NCI-H226 (cell line): ENCODE measurements at regions not wholly inside any gene's neighbourhood (a gene's known extent, or its start where the extent isn't known, plus 50 kb on each side); places are given as distances from the start of the nearest gene placed in this dataset.
"Not testable (repeated sequence)": the region's sequence is repeated elsewhere in the genome, so short reads cannot be mapped to it uniquely, and the experiment has no call there.

Source experiments
- DNase-seq: peaks from one replicate; pipeline ENCODE4 v3.0.0-alpha.2; 2015

DNA sequence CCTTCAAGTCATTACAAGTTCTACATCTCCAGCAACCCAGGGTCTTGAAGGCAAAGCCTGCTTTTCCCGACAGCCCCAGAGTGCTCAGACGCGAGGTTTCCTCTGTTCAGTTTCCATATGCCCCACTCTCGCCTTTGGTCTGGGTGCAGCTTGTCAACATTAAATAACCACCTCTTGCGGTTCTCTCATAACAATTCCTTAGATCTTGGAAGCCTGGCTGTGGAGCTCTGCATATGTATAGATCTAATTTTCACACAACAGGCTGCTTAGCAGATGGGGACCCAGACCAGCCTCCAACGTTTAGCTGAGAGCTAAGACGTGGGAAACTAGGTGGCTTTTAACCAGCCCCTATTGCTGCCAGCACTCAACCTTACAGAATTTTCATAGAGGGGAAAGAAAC, 295.5 kb downstream of the RPLP1 start:
- no peak for DNase-seq

DNA sequence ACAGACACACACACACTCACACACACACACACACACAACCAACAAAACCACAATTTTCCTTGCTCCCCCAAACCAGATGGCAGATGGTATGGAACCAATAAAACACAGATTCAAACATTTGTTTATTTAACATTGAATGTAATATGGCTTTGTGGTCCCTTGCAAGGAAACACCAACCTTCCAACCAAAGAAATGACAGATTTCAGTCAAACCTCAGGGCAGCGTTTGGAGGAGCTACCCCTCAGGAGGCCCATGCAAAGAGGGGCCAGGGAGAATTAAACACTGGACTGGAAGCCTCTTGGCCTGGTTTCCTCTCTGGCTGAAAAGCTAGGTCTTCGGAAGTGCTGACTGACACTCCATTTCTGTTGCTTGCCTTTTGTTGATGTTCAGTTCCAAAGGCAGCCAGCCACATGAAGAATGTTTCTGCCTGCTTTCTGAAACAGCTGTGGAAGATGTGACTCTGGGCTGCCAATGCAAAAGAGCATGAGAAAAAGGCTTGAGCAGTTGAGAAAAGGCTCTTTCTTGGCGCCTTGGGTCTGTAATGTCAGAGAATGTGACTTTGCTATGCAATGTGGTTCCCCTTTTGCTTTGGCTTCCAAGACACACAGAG, 296.1 kb downstream of the RPLP1 start:
- DNase-seq: no peak

DNA sequence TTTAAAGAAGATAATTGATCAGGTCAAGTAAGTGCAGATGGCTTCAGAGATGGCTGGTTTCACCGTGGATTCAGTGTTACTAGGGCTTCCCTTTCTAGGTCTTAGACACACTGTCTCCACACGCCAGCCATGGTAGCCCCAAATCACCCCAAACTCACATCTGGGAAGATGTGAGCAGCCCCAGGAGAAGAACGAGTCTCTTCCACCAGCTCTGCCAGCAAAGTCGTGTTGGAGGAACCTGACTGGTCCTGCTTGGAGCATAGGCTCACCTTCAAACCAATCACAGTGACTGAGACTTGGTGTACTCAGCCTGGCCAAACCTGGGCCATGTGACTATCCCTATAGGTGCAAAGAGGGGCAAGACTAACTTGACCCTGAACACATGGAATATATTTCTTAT, 296.7 kb downstream of the RPLP1 start:
- DNase-seq: no peak

DNA sequence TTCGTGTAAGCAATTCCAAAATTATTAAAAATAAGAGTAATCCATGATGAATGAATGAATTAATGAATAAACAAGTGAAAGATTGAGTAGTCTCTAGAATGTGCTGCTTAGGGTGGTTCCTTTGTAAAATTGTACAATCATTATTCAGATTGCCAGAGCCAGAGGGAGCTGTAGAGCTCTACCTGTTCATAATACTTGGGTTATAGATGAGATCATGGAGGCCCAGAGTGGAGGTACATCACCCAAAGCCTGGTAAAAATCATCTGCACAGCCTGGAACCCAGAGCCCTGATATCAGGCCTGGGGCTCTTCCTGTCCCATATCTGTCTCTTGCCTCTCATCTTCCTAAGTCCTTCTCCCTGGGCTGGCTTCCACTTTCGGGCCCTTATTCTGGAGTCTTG, 297.2 kb downstream of the RPLP1 start:
- DNase-seq: no peak

DNA sequence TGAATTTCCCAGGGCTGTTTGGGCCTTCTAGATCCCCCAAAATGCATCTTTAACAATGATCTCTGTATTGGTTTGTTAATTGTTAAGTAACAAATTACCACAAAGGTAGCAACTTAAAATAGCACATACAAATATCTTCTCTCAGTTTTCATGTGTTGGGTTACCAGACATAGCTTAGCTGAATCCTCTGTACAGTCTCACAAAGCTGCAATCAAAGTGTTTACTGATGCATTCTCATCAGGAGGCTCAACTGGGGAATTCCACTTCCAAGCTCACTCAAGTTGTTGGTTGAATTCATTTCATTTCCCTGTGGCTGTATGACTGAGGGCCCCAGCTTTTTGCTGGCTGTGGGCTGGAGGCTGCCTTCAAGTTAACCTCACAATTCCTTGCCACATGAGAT, 297.6 kb downstream of the RPLP1 start:
- no peak for DNase-seq

DNA sequence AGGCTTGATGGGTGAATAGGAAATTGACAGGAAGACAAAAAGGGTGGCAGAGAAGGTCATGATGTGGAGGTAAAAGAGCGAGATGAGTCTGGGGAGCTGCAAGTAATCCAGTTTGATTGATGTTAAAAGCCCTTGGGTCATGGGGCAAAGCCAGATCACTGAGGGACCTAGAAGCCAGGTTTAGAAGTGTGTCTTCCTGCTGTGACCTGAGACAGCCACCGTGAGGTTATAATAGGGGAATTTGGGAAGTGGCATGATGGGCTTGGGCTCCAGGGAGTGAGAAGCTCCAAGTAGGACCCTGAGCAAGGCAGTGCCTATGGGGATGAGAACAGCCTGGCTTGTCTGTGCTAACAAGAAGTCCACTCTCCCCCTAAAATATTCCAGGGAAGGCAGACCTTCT, 298.5 kb downstream of the RPLP1 start:
- DNase-seq: no peak

DNA sequence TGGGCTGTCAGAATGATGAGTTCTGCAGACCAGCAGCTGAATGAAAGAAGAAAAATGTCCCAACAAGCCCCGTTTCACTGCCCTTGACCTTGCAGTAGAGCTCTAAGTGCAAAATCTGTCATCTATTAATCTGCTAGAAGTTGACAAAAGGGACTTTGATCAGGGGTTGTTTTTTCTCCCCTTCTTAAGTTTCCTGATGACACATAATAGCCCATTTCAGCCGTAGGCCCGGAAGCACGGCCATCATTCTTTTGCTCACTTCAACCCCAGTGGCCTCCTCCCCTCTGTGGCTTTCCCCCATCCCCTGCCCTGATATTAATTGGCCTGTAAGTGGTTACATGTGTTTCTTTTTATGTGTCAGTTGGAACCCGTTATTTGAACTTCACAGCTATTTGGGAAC, 298.9 kb downstream of the RPLP1 start:
- no peak for DNase-seq

DNA sequence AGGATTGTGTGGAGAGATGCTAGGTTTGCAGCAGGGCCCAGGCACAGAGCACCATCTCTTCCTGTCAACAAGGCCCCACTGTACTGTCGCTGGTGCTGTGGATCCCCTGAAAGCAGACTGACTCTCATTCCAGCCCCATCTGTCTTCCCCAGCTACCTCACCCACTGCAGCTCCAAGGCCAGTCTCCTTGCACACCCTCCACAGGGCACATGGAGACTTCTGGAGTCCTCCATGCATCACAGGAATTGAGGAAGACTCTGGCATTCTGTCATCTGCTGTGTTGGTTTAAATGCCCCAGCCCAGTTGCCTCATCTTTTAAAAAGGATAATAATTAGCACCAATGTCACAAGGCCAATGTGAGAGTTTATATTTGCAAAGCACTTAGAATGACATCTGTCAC, 301.2 kb downstream of the RPLP1 start:
- DNase-seq: no peak

DNA sequence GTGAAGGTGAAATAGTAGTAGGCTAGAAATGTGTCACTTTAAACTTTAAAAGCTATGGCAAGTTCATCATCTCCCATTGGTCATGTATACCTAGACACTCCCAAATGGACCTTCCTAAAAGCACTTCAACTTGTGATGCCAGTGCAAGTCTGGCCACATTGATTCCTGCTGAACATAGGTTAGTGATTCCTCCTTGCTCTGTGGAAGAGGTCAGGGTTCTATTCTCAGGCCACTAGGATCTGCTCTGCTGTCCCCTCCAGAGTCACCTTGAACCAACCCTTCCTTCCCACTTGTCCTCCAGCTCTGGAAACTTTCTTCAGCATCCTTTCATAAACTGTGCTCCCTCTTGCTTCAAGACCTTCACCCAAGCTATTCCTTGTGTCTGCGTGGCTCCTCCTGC, 301.7 kb downstream of the RPLP1 start:
- DNase-seq: no peak

DNA sequence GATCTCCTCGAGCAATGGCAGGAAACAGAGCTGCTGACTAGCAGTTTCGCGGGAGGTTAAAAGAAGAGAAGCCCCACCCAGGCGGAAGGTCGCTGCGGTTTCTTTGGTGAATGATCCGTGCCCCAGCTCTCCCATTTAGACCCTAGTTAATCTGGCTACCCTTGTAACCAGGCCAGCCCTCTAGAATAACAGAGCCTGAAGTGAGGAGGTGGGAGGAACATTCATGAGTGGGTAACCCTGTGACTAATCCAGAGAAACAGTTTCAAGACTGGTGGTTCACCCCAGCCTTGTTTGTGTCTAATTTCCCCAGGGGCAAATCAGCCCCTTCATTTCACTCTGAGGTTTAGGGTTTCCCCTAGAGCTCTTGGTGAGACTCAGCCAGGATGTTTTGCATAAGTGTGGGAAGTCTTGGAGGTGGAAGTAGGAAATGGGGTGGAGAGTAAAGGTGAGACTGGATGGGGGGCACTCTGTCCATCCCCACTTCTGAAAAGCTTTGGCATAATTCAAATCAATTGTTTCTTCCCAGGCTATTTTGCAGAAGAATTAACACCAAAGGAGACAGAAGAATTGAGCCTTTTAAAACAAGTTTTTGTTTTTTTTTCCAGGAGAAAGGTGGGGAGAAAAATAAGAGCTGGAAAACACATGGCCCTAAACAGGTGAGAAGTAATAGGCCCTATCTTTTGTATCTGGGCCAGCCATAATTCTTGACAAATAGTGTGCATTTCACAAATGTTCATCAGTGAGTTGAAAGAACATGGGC, 303.1 kb downstream of the RPLP1 start:
- DNase-seq: peak; percentile 22

DNA sequence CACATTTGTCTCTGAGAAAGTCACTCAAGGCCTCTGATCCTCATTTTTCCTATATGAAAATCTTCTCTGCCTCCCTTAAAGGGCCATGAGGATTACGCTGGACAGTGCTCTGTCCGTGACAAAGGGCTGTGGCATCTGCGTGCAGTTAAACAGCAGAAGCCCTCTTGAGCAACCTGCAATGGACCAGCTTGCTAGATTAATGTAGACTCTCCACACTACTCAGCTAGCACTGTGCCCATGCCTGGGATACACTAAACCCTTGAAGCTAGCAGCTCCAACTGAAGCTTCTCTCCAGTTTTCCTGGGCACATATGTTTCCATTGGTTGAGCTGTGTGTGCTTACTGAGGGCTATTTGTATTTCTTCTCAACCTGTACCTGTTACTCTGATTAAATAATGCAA, 303.8 kb downstream of the RPLP1 start:
- no peak for DNase-seq

DNA sequence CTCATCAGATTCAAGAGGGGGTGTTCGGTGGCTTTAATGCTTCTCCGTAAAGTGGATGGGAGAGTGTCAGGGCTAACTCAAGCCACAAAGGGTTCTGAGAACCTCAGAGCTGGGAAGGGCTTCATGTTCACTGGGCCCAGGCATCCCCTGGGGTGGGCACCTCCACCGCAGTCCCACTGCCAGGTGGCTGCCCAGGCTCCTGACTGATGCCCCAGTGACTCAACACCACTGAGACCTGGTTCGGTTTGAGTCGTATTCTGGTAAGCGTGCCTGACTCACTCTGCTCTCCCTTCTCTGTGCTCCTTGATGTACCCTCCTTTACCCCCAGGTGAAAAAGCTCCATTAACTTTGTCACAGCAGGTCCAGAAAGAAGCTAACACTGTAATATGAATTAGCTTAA, 304.6 kb downstream of the RPLP1 start:
- peak; percentile 24 for DNase-seq

DNA sequence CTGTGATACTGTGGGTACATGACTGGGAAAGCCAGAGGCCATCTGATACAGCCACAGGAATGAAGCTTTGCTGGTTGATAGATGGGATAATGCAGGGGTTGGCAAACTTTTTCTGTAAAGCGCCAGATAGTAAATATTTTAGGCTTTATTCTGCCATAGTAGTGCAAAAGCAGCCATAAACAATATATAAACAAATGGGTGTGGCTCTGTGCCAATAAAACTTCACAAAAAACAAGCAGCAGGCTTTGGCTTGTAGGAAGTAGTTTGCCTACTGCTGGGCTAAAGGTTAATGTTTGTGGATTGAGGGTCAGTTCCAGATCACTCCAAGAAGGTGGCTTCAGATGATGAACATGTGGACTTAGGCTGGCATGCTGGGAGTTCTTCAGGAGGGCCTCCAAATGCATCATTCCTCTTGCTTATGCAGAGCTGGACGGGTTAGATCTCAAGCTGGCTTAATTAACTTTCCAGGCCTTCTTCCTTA, 305.7 kb downstream of the RPLP1 start:
- DNase-seq: peak; percentile 41

DNA sequence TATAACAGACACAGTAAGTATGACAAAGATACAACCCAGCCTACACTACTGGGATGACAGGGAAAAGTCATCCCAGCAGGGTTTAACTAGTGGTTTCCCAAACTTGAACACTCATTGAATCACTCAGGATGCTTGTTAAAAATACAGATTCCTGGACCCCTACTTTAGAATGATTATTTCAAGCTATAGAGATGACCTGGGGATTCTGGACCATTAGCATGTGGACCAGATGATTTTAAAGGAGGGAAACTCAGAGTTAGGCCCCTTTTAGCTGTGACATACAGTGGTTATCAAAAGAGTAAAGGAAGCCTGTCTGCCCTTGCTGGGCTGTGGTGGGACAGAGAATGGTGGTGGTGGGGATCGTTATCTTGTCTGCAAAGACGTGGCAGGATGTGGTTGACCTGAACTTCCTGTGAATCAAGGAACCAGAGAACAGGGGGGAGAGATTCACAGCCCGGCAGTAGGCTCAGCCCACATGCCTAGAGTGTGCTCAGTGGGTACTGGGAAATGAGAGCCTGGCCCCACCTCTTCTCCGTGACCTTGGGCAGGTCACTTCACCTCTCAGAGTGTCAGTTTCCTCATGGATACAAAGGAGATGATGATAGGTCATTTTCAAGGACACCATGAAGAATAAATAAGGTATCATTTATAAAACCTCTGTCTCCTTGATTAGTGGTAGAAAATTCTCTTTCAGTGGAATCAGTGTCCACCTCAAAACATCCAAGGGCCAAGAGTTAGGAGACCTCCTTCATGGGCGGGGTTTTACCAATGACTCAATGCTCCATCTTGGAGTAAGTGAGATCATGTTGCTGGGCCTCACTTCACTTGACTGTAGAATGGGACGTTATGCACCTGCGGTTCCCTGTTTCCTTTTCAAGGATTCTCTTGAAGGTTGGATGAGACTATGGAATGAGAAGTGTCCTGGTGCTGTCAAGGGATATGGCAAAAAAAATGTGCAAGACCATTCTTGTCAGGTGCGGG, 306.5 kb downstream of the RPLP1 start:
- DNase-seq: peak; percentile 90

DNA sequence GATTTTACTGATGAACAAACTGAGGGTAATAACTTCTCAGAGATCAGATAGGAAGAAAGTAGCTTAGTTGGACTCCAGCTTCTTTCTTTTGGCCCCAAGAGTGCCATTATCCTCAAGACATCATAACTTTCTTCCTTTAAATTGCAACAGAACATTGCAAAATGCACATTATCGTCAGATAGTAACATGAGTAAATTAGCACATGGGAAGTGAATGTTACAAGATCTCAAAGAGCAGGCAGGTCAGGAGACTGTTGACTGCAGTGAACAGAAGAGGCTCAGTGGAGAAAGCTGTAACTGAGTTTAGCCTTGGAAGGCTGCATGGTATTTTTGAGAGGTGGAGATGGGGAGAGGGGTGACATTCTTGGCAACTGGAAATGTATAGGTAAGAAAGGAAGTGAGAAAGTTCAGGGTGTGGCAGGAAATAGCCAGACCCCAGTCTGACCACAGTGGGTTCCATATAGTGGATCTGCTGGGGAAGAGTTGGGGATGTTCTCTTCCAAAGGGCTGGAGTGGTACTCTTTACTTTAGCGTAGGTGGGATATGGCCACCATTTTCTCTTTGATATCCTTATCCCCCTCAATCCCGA, 307.7 kb downstream of the RPLP1 start:
- peak; percentile 61 for DNase-seq

DNA sequence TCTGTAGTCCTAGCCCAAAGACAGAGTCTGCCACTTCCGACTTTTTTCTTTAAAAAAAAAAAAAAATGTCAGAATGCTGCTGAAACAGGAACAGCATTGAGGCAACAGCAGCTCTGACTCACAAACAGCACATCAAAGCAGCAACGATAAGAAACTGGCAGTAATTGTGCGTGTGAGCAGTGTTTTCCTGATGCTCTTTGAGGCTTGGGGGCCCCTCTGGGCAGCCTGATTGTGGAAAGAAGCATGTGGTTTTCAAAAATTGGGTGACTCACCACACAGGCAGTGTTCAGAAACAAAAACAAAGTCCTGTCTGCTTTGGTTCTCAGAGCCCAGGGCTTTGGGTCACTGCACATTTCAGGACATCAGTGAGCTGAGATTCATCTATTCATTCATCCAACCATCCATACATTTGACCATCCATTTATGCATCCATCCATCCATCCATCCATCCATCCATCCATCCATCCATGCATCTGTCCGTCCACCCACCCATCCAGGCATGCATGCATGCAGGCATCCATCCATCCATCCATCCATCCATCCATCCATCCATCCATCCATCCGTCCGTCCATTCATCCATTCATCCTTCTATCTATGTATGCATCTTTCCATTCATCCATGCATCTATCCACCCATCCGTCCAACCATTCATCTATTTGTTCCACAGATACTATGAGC, 308.4 kb downstream of the RPLP1 start:
- peak; percentile 100 for DNase-seq

DNA sequence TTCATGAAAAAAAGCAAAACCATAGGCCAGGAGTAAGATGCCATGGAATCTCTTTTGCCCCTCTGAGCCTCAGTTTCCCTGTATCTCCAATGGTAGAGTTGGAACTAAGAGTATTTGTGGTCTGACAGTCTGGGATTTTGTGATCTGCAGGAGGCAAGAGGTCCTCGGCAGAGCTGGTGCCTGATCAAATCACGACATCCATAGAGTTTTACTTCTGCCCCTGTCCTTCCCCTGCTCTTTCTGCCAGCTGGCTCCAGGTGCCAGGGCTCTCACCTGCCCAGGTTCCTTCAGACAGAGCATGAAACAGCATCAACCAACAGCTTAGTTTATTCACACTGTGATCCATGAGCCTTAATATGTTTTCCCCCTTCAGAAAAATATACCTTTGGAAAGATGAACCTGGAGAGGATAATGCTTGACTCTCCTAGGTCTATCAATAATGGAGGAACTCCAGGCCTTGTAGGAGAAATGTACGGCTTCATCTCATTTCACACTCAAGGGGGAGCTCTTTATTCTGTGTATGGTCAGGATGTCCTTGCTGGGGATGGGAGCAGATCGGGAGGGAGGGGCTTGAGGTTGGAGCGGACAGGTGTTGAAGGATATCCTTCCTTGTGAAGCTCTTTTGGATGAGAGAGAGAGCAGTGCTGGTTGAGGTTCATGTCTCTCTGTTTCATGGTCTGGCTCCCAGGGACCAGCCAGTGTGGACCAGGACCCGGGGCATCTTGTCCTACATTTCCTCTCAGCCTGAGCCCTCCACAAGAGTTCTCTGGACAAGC, 309.9 kb downstream of the RPLP1 start:
- no peak for DNase-seq

DNA sequence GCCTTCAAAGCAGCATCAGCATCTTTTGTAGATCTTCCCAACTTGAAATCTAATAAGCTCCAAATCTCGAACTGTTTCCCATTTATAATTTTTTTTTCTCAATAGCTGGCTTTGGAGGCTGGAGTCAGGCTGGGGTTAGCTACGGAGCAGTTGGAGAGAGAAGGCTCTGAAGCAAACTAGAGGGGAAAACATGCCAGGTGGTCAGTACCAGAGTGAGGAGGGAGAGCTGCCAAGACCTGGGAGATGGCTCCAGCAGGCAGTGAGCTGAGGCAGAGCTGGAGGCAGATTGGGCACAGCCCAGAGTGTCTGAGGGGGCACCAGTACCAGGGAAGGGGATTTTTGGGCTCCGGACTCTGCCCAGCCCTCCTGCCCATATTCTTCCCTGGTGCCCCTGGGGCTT, 311.2 kb downstream of the RPLP1 start:
- DNase-seq: no peak

DNA sequence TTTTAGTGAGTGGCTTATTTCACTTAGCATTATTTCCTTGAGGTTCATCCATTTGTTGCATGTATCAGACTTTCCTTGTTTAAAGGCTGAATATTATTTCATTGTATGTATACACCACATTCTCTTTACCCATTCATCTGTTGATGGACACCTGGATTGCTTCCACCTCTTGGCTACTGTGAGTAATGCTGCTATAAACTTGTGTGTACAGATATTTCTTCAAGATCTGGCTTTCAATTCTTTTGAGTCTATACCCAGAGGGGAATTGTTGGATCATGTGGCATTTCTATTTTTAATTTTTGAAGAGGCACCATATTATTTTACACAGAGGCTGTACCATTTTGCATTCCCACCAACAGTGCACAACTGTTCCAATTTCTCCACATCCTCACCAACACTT, 313.5 kb downstream of the RPLP1 start:
- no peak for DNase-seq

DNA sequence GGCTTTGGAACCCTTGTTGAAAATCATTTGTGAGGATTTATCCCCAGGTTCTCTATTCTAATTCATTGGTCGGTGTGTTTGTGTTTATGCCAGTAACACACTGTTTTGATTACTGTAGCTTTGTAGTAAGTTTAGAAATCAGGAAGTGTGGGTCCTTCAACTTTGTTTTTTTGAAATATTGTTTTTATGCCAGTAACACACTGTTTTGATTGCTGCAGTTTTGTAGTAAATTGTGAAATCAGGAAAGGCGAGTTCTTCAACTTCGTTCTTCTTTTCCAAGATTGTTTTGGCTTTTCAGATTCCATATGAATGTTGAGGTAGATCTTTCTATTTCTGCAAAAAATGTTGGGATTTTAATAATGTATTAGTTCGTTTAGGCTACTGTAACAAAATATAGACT, 314.6 kb downstream of the RPLP1 start:
- DNase-seq: no peak

DNA sequence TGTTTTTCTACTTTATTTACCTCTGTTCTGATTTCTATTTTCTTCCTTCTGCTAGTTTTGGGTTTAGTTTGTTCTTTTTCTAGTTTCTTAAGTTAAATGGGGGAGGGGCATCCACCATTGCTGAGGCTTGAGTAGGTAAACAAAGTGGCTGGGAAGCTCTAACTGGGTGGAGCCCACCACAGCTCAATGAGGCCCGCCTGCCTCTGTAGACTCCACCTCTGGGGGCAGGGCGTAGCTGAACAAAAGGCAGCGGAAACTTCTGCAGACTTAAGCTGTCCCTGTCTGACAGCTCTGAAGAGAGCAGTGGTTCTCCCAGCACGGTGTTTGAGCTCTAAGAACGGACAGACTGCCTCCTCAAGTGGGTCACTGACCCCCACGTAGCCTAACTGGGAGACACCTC, 316.7 kb downstream of the RPLP1 start:
- DNase-seq: not testable (repeated sequence)

DNA sequence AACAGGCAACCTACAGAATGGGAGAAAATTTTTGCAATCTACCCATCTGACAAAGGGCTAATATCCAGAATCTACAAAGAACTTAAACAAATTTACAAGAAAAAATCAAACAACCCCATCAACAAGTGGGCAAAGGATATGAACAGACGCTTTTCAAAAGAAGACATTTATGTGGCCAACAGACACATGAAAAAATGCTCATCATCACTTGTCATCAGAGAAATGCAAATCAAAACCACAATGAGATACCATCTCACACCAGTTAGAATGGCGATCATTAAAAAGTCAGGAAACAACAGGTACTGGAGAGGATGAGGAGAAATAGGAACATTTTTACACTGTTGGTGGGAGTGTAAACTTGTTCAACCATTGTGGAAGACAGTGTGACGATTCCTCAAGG, 321.6 kb downstream of the RPLP1 start:
- DNase-seq: not testable (repeated sequence)
